HG02840 (cell line): ENCODE measurements at regions not wholly inside any gene's neighbourhood (a gene's known extent, or its start where the extent isn't known, plus 50 kb on each side); places are given as distances from the start of the nearest gene placed in this dataset.
"Not testable (repeated sequence)": the region's sequence is repeated elsewhere in the genome, so short reads cannot be mapped to it uniquely, and the experiment has no call there.

Source experiments
- ATAC-seq: cut with Tn5 transposase; IDR thresholded peaks from one replicate; pipeline ENCODE4 v1.9.1; 2021; ENCODE audit warnings: mild to moderate bottlenecking, moderate library complexity, moderate number of reproducible peaks; ENCODE audit not compliant: unreplicated experiment, low FRiP score

DNA sequence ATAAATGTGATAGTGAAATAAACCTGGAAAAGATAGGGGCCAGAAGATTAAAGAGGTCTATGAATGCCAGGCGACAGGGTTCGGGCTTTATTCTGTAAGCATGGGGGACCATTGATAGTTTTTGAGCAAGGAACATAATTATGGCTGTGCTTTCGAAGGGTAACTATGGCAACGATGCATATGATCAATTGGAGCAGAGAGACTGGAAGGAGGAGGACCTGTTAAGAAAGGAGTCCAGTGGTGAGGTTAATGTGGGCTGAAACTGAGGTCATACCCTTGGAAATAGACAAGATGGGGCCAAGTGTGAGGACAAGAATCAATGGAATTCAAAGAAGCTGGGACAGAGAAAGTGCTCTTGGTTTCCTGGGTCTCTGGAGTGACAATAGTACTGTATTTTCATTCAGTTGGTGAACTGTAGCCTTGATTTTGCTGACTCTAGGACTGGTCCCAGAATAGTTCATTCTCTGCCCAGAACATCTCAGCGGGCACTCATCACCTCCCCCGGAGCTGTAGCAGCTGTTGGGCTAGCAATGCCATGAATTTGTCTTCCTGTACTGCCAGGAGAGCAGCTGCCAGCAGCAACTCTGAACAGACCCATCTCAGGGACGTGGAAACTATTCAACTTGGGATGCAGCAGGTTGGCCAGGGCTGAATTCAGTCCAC is 108.4 kb downstream of the SRGAP2 start:
- ATAC-seq = not testable (repeated sequence)

DNA sequence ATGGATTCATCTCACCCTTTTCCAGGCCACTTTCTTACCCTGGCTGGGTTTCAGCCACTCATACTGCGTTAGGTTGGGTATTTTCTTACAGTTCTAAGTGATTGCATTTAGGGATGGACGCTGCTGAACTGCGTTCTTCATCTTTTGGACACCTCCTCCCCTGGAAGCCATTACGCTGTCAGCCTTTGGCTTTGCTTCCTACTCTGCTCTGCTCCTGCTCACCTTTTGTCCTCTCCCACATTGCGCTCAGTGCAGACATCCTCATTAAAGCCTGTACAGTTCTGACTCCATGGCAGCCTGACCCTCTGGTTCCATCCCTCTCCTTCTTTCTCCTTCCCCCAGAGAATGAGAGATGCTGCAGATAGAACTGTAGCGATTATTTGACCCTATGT is 108.9 kb downstream of the SRGAP2 start:
- ATAC-seq = not testable (repeated sequence)

- ATAC-seq = not testable (repeated sequence)
Observed at GRCh38 chr1:206314951-206315636, 111.8 kb downstream of the SRGAP2 start.

DNA sequence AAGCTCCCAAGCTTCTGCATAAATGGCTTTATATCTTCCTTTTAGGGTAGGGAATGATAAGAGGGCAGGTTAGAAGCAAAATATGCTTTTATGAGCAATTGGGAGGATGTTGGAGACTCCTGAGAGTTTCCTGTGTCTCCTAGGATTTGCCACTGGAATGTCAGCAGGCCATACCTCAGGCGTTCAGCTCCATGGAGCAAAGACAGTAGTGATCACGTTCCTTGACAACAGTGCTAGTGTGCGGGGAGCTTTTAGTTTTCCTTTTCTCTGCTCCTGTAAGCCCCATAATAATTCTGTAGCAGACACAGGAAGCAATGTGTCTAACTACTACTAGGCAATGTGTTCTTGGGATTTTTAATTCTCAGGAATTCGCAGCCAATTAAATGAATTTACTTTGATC is 113.6 kb downstream of the SRGAP2 start:
- not testable (repeated sequence) for ATAC-seq

DNA sequence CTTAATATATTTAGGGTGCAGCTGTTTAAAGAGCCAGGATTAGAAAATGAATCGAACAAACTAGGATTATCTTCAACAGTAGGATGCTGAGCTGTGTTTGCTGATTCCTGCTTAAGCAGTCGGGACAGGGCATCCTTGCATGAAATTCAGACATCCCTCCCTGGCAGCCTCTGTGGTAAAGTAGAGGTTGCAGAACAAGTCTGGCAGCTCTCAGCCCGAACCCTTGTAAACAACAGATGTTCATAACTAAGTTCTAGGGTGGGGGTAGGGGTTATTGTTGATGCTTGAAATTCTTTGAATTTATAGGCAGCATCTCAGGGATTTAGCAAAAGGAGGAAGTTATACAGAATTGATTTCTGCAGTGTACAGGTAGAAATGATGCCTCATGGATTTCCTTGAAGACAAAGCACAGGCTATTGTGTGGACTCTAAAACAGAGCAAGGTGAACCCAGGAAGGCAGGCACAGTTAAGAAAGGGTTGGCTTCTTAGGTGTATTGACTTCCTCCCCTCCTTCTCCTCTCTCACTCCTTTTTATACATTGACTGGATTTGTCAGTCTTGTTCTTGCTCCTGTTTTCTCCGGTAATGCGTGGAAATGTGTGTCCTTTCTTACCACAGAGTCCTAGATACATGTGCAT is 114.7 kb downstream of the SRGAP2 start:
- ATAC-seq = not testable (repeated sequence)

DNA sequence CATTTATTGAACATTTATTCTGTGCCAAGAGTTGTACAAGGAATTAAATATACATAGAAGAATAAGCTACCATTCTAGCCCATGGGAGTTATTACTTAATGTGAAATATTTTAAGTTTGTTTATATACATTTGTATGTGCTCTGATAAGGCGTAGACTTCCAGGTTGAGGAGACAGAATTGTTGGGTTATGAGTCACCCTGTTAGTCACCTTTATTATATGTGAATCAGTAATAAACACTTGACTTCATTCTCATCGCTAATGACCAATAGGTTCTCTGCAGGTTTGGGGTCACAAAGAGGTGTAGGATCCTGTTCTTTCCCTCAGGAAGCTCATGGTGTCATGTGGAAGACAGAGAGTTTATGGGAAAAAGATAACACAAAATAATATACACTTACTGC is 116.9 kb downstream of the SRGAP2 start:
- not testable (repeated sequence) for ATAC-seq

DNA sequence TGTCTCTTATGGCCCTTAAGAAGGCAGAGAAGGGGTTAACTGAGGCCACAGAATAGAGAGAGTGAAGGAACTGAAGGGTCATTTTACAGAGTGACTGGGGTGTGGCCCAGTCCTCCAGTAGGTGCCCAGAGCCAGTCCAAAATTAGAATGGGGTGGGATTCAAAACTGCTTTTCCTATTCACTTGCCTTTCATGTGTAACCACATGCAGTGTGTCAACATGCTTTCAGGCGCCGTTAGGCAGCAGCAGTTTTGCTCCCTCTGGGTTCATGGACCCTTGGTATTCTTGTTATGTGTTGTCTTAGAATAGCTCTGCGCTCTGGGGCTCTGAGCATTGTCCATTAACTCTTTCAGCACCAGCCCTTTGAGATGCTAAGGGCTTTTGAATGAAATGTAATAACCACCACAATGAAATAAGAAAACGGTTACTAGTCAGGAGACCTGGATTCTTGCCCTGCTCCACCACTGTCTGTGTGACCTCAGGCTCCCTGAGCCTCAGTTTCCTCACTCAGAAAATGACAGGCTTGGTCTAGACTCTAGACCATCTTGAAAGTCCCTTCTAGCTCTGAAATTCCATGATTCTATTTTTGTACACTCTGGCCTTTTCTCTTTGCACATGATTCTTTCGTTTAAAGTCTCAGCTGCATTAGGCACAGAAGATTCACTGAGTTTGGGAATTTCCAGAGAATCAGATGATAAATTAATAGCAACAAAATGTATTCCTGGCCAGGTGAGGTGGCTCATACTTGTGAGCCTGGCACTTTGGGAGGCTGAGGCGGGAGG is 123.0 kb downstream of the SRGAP2 start:
- not testable (repeated sequence) for ATAC-seq

DNA sequence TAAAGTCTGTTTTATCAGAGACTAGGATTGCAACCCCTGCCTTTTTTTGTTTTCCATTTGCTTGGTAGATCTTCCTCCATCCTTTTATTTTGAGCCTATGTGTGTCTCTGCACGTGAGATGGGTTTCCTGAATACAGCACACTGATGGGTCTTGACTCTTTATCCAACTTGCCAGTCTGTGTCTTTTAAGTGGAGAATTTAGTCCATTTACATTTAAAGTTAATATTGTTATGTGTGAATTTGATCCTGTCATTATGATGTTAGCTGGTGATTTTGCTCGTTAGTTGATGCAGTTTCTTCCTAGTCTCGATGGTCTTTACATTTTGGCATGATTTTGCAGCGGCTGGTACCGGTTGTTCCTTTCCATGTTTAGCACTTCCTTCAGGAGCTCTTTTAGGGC is 128.3 kb downstream of the SRGAP2 start:
- ATAC-seq = not testable (repeated sequence)

DNA sequence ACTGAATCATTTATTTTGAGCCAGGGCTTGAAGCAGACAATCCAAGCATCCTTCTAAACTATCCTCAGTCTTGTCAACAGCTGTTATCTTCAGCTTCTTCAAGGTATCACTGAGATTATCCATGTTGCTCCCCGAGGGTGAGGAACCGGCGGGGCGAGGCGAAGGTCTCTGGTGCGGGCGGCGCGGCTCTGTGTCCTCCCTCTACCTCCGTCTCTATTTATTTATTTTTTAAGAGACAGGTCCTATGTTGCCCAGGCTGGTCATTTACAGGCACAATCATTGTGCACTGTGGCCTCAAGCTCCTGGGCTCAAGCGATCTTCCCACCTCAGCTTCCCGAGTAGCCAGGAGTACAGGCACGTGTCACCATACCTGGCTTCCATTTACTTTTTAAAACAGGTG is 130.0 kb downstream of the SRGAP2 start:
- not testable (repeated sequence) for ATAC-seq

DNA sequence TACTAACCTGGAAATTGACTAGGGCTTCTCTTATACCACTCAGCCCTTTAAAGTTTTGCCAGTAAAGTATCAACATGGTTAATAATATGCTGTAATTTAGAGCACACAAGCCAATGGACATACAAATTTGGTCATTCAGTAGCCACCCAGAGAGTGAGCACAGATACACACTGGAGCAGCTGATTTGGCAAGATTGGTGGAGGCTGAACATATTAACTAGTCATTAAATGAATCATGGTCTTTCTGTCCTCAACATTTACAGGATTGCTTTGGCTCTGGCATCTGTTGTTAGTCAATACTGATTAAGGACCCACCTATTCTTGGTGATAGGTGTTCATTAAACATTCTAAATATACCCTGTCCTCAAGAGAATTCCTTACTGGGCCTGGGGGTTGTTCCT is 130.6 kb downstream of the SRGAP2 start:
- not testable (repeated sequence) for ATAC-seq

DNA sequence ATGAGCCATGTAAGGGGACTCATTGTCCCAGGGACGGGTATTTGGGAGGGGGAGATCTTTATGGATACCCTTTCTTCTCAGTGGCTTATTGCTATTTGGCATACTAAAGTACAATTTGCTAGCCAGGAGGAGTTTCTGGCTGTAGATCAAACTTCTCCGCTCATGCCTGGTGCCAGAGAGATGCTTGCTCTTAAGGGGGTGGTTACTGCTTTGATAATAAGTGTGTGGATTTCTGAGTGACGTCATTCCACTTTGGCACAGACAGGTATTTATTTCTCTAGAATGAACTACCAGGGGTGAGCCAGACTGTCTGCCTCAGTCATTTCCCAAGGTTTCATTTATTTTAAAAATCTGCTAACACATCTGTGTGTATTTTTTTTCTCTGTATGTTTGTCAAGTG is 131.1 kb downstream of the SRGAP2 start:
- ATAC-seq = not testable (repeated sequence)

GRCh38 chr1:206335162-206335561 is 131.8 kb downstream of the SRGAP2 start:
- ATAC-seq = not testable (repeated sequence)

GRCh38 chr1:206335875-206336846 is 132.8 kb downstream of the SRGAP2 start:
- ATAC-seq = not testable (repeated sequence)

- ATAC-seq = not testable (repeated sequence)
Observed at GRCh38 chr1:206337024-206337423, 133.3 kb upstream of the IKBKE start.

DNA sequence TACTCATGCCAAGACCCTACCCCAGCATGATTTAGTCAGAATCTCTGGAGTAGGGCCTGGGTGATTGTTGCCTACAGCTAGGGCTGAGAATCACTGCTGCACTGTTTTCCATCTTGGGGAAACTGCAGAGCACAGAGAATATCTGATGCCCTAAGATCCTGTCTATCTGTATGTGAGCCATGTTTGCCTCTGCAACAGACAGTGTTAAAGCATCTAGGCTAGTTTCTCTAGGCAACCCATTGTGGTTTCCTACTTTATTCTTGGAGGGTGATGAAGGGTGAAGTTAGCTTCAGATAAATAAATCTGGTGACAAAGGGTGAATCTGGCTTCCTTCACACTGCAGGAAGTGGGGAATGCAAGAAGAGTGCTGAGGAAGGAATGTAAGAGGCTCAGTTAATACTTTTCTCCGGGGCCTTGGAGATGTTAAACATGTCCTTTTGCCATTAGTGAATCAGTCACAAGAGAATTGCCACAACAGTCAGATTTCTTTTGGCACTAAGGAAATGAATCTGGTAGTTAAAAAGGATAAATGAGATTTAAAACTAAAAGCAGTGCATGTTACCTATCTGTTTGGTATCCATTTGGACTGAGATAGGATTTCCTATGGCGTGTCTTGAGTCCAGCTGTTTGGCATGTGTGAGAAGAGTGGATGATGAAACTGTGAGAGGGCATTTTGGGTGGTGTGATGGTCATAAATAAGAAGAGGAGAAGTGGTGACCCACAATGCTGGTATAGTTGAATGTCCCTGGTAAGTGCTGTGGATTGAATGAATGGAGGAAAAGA is 119.6 kb upstream of the IKBKE start:
- not testable (repeated sequence) for ATAC-seq

- ATAC-seq = not testable (repeated sequence)
Observed at GRCh38 chr1:206351276-206352052, 118.8 kb upstream of the IKBKE start.

- not testable (repeated sequence) for ATAC-seq
Observed at GRCh38 chr1:206356310-206356709, 114.0 kb upstream of the IKBKE start.

DNA sequence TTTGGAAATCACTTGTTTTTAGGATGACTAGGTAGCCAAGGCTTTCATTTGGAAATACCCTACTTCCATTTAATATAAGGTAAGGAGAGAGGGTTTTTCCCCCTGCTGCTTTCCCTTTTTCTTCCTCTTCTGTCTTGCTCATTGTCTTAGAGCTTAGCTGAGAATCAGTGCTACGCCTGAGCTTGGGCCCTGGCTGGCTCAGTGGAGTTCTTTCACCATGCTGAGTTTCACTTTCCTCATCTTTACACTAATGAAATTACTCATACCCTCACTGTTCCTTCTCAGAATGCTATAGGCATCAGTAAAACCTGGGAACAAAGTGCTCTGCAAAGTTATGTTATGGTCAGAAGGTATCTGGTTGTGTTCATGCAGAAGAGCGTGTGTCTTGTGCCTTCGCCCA is 112.3 kb upstream of the IKBKE start:
- not testable (repeated sequence) for ATAC-seq
